Activated naive CD4-positive, alpha-beta T cell treated with anti-CD3 and anti-CD28 coated beads for 36 hours (primary cell): ENCODE measurements at regions not wholly inside any gene's neighbourhood (a gene's known extent, or its start where the extent isn't known, plus 50 kb on each side); places are given as distances from the start of the nearest gene placed in this dataset.

ENCODE experiments used
- CTCF ChIA-PET: fragments of 350-600 bp; sonication (Branson Sonifier 250); formaldehyde crosslinking; loops from one replicate; lab custom pipeline; 2021; ENCODE audit warnings: antibody characterized with exemption; lab: Charles Lee
- DNase-seq: peaks from one replicate; pipeline ENCODE4 v3.0.0-alpha.2; 2020
- H3K27ac Mint-ChIP-seq: one replicate; pipeline ENCODE4 v1.8.0; 2021; ENCODE audit warnings: mild to moderate bottlenecking, mixed read lengths
- H3K27me3 Mint-ChIP-seq: one replicate; pipeline ENCODE4 v1.8.0; 2021; ENCODE audit warnings: low read depth, mixed read lengths
- H3K36me3 Mint-ChIP-seq: one replicate; pipeline ENCODE4 v1.8.0; 2021; ENCODE audit warnings: low read depth, mixed read lengths
- H3K4me1 Mint-ChIP-seq: one replicate; pipeline ENCODE4 v1.8.0; 2021; ENCODE audit warnings: low read depth, mixed read lengths
- H3K4me3 Mint-ChIP-seq: one replicate; pipeline ENCODE4 v1.8.0; 2021; ENCODE audit warnings: mild to moderate bottlenecking, moderate library complexity, mixed read lengths
- H3K9me3 Mint-ChIP-seq: one replicate; pipeline ENCODE4 v1.8.0; 2021; ENCODE audit warnings: mixed read lengths
- intact Hi-C: fragments of 100-400 bp; cut with micrococcal nuclease; formaldehyde crosslinking; loops from one replicate; pipeline ENCODE4 v1.15.1; 2023

DNA sequence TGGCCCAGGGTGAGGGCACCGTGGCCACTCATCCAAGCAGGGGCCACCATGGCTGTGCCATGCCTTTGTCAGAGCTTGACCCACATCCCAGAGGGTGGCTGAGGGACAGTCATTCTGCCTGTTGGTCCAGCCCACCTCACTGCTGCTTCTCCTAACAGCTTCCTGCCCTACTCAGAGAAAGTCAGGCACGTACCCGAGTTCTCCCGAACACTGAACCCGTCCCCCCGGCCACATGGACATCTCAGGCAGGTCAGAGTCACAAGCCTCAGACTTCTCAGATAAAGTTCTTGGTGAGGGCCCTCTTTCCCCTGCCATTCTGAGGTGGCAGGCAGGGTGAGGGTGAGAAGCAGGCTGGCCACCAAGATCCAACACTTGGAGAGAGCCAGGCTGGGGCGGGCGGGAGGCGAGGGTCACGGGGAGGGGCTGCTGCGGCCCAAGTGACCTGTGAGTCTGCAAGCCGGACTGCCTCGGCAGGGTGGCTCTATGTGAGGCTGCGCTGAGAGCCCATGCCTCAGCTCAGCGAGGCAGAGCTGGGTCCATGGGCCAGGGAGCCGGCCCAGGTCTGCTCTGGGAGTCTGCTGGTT, 317.8 kb downstream of the TMEM121 start:
- CTCF ChIA-PET, result no interaction called here
- H3K27ac Mint-ChIP-seq, result no peak overlapping the region
- intact Hi-C loops, result no loop called here
- no peak for DNase-seq
- H3K4me1 Mint-ChIP-seq, result no peaks in the 10 kb centered on the region
- H3K36me3 Mint-ChIP-seq, result no peaks in the 10 kb centered on the region
- no peak overlapping the region for H3K4me3 Mint-ChIP-seq
- H3K27me3 Mint-ChIP-seq, result no peaks in the 10 kb centered on the region
- no peaks in the 10 kb centered on the region for H3K9me3 Mint-ChIP-seq

DNA sequence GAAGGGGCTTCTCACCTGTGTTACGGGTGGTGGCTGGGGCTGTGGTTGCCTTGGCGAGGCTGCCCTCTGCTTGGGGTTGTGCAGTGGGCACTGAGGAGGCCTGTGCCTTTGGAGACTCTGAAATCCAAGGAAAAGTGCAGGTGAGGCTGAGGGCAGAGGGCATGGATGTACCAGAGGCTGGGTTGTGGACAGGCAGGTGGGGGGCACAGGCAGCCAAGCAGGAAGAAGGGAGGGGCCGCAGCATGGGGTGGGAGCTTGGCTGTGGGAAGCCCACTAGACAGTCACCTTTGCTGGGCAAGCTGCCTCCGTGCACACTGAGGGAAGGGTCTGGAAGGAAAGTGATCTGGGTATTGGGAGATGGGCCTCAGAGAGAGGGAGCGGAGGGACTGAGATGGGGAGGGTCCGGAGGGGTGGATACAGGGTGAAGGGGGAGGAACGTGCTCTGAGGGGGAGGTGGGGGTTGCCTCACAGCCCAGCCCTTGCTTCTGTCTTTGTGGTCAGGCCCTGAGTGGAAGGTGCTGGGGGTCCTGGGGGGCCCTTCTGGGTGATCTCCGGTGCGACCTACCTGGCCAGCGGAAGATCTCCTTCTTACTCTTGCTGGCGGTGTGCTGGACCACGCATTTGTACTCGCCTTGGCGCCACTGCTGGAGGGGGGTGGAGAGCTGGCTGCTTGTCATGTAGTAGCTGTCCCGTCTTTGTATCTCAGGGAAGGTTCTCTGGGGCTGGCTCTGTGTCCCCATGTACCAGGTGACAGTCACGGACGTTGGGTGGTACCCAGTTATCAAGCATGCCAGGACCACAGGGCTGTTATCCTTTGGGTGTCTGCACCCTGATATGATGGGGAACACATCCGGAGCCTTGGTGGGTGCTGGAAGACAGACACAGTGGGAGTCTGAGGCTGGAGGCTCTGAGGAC, 318.7 kb downstream of the TMEM121 start:
- DNase-seq, result no peak
- no peaks in the 10 kb centered on the region for H3K9me3 Mint-ChIP-seq
- no peaks in the 10 kb centered on the region for H3K27me3 Mint-ChIP-seq
- CTCF ChIA-PET, result no interaction called here
- intact Hi-C loops, result no loop called here
- no peak overlapping the region for H3K4me3 Mint-ChIP-seq
- no peaks in the 10 kb centered on the region for H3K4me1 Mint-ChIP-seq
- H3K36me3 Mint-ChIP-seq, result no peaks in the 10 kb centered on the region
- no peak overlapping the region for H3K27ac Mint-ChIP-seq

DNA sequence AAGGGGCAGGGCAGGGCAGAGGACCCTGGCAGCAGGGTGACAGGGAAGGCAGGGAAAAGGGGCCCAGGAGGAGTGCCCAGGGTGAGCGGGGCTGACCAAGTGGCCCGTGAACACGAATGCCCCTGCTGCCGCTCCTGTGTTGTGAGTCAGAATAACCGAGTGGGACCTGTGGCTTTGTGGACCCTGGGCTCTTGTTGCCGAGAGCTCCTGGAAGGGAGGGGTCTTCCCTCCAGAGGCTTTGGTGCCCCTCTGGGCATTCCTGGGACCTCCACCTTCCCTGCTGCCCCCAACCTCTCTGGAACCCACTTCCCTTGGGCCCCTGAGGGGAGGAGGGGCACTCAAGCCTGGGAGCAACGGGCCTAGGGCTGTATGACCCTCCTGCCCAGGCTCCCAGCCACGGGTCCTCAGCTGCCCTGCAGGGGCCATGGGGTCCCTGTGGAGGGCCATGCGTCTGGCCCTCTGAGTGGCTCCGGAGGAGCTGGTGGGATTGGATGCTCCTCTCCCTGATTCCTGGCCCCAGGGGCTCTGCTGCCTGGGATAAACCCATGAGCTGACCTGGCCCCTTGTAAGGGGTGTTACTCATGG, 319.4 kb downstream of the TMEM121 start:
- DNase-seq, result no peak
- no peaks in the 10 kb centered on the region for H3K9me3 Mint-ChIP-seq
- intact Hi-C loops, result no loop called here
- CTCF ChIA-PET, result interaction anchor here (0.7 kb wide), 1 partner anchor 99 kb away, joined by 3 read pairs; no protein-coding TSS in a partner anchor
- H3K27ac Mint-ChIP-seq, result no peak overlapping the region
- no peak overlapping the region for H3K4me3 Mint-ChIP-seq
- no peaks in the 10 kb centered on the region for H3K36me3 Mint-ChIP-seq
- H3K4me1 Mint-ChIP-seq, result no peaks in the 10 kb centered on the region
- no peaks in the 10 kb centered on the region for H3K27me3 Mint-ChIP-seq

DNA sequence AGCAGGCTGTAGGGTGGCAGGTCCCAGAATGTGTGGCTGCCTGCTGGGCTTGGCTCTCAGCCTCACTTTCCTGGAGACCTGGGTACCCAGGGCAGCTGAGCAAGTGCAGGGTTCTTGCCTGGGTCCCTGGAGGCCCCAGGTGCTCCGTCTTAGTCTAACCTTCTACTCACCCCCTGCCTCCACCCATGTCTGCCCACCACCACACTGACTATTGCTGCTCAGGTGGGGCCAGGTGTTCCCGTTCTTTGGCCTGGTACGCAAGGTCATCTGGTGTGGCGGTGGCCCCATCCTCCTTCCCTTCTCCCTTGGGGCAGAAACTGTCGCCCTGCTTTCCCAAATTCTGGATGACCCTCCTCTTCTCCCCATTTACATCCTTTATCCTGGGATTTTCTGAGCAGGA, 319.9 kb downstream of the TMEM121 start:
- no peak for DNase-seq
- intact Hi-C loops, result no loop called here
- H3K4me3 Mint-ChIP-seq, result no peak overlapping the region
- no peaks in the 10 kb centered on the region for H3K27me3 Mint-ChIP-seq
- no peaks in the 10 kb centered on the region for H3K9me3 Mint-ChIP-seq
- CTCF ChIA-PET, result interaction anchor here (0.7 kb wide), 1 partner anchor 99 kb away, joined by 3 read pairs; no protein-coding TSS in a partner anchor
- H3K4me1 Mint-ChIP-seq, result no peaks in the 10 kb centered on the region
- H3K36me3 Mint-ChIP-seq, result no peaks in the 10 kb centered on the region
- H3K27ac Mint-ChIP-seq, result no peak overlapping the region

GRCh38 chr14:105847400-105847799, 321.0 kb downstream of the TMEM121 start:
- Mint-ChIP-seq H3K4me1 (no peaks in the 10 kb centered on the region), H3K27me3 (no peaks in the 10 kb centered on the region), H3K9me3 (no peaks in the 10 kb centered on the region), H3K36me3 (no peaks in the 10 kb centered on the region), H3K4me3 (no peak overlapping the region), H3K27ac (no peak overlapping the region)
- no peak for DNase-seq
- intact Hi-C loops, result no loop called here
- CTCF ChIA-PET, result no interaction called here

GRCh38 chr14:105848570-105848969, 322.2 kb downstream of the TMEM121 start:
- Mint-ChIP-seq H3K4me1 (no peaks in the 10 kb centered on the region), H3K36me3 (no peaks in the 10 kb centered on the region), H3K27ac (no peak overlapping the region), H3K4me3 (no peak overlapping the region), H3K27me3 (no peaks in the 10 kb centered on the region), H3K9me3 (no peaks in the 10 kb centered on the region)
- DNase-seq, result no peak
- CTCF ChIA-PET, result no interaction called here
- intact Hi-C loops, result no loop called here

DNA sequence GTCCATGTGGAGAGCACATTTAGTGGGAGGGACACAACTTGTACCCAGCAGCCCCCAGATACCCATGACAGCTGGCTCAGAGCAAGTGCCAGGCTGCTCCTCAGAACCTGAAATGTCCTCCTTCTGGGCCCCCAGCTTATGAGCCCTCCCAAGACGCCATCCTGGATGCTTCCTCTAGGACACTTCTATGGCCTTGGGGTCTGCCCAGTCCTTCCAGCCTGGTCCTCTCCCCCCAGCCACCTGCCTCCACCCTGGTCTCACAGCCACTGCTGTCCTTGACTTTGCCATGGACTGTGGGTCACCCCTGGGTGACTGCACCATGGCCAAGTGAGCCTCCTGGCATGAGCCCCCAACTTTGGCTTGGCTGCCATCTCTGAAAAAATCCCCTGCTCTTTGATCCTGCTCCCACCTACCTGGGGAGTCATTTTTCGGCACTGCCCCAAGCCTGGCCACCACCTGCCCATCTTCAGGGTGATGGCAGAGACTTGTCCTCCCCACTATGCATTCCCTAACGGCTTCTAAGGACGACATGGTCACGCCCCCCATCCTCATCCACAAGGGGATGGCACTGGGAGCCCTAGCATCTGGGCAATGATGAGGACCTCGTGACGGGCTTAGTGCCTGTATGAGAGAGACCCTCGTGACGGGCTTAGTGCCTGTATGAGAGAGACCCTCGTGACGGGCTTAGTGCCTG, 323.7 kb downstream of the TMEM121 start:
- no peak for DNase-seq
- intact Hi-C loops, result no loop called here

GRCh38 chr14:105850853-105851581, 324.6 kb downstream of the TMEM121 start:
- CTCF ChIA-PET, result no interaction called here
- Mint-ChIP-seq H3K4me3 (no peak overlapping the region), H3K36me3 (no peaks in the 10 kb centered on the region), H3K9me3 (no peaks in the 10 kb centered on the region), H3K27me3 (no peaks in the 10 kb centered on the region), H3K4me1 (no peaks in the 10 kb centered on the region), H3K27ac (no peak overlapping the region)
- intact Hi-C loops, result no loop called here
- DNase-seq, result no peak

More for the DNA sequence above, 323.7 kb downstream of the TMEM121 start:
- Mint-ChIP-seq H3K27ac (no peak overlapping the region), H3K4me3 (no peak overlapping the region), H3K27me3 (no peaks in the 10 kb centered on the region), H3K36me3 (no peaks in the 10 kb centered on the region), H3K4me1 (no peaks in the 10 kb centered on the region), H3K9me3 (no peaks in the 10 kb centered on the region)
- CTCF ChIA-PET, result no interaction called here

- CTCF ChIA-PET, result no interaction called here
- no peaks in the 10 kb centered on the region for H3K36me3 Mint-ChIP-seq
- intact Hi-C loops, result no loop called here
- H3K4me1 Mint-ChIP-seq, result no peaks in the 10 kb centered on the region
- no peak overlapping the region for H3K4me3 Mint-ChIP-seq
- DNase-seq, result no peak
- H3K9me3 Mint-ChIP-seq, result no peaks in the 10 kb centered on the region
- H3K27me3 Mint-ChIP-seq, result no peaks in the 10 kb centered on the region
- H3K27ac Mint-ChIP-seq, result no peak overlapping the region
These were observed 325.5 kb downstream of the TMEM121 start for GRCh38 chr14:105851716-105852377.

DNA sequence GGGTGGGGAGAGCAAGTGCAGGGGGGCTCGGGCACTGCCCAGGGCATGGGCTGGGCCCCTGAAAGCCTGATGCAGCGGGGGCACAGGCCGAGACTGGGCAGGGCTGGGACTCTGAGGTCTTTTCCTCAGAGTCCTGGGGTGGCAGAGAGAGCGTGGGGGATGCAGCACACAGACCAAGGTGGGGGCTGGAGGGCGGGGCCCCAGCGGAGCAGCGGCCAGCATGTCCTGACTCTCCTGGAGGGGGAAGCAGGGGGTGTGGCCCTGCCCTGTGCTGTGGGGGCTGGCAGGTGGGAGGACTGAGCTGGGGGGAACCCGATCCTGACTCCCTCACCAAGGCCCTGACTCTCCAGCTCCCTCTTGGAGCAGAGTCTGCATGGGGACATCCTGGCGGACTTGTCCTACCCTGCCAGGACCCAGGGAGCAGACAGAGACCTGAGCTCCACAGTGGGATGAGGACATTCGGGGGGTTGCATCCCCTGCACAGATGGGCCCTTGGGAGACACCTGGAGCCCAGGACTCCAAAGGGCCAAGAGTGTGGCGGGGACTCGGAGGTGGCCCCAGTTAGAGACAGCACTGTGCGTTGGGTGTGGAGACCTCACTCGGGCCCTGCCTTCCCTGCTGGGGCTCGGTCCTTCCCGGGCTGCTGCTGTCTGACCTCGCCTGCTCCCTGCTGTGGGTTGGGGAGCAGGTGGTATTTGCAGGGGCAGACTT, 326.1 kb downstream of the TMEM121 start:
- H3K4me3 Mint-ChIP-seq, result no peak overlapping the region
- H3K36me3 Mint-ChIP-seq, result no peaks in the 10 kb centered on the region
- H3K4me1 Mint-ChIP-seq, result no peaks in the 10 kb centered on the region
- DNase-seq, result no peak
- no peaks in the 10 kb centered on the region for H3K9me3 Mint-ChIP-seq
- CTCF ChIA-PET, result no interaction called here
- H3K27ac Mint-ChIP-seq, result no peak overlapping the region
- intact Hi-C loops, result no loop called here
- no peaks in the 10 kb centered on the region for H3K27me3 Mint-ChIP-seq
